ENCODE measurements at regions not wholly inside any gene's neighbourhood (a gene's known extent, or its start where the extent isn't known, plus 50 kb on each side); places are given as distances from the start of the nearest gene placed in this dataset.

GRCh38 chr5:133705331-133705730, 93.0 kb upstream of the FSTL4 start:
- H4K91ac ChIP-seq (ENCODE audit: insufficient read length, low read depth, low read length), result no peak overlapping the region
- no peak overlapping the region for H2BK15ac ChIP-seq (ENCODE audit: low read depth, low read length)
- no peak overlapping the region for H2BK5ac ChIP-seq (ENCODE audit: insufficient read length, low read length)
- no peak overlapping the region for H3K23ac ChIP-seq (ENCODE audit: insufficient read length, low read depth, low read length)
- no peak overlapping the region for H2BK12ac ChIP-seq (ENCODE audit: insufficient read length, low read depth, low read length)
- Mint-ChIP-seq H3K27ac (no peak overlapping the region), H3K4me1 (no peaks in the 10 kb centered on the region), H3K36me3 (ENCODE audit: insufficient read depth in 1 of 3, low read depth in 3 of 3) (no peaks in the 10 kb centered on the region), H3K9me3 (no peaks in the 10 kb centered on the region; a peak in 1 of 5 replicates), H3K27me3 (ENCODE audit: low read depth) (peaks cover 2% of the 10 kb centered on the region; the same call in 1 of the 2 replicates), H3K4me3 (no peak overlapping the region)
- DNase-seq, result no peak
- H3K56ac ChIP-seq (ENCODE audit: insufficient read length, low read depth, low read length), result no peak overlapping the region
- H3K79me1 ChIP-seq (ENCODE audit: insufficient read depth, low read depth, low read length, poor library complexity, severe bottlenecking), result no peaks in the 10 kb centered on the region
- TF ChIP-seq, protein P1, sequence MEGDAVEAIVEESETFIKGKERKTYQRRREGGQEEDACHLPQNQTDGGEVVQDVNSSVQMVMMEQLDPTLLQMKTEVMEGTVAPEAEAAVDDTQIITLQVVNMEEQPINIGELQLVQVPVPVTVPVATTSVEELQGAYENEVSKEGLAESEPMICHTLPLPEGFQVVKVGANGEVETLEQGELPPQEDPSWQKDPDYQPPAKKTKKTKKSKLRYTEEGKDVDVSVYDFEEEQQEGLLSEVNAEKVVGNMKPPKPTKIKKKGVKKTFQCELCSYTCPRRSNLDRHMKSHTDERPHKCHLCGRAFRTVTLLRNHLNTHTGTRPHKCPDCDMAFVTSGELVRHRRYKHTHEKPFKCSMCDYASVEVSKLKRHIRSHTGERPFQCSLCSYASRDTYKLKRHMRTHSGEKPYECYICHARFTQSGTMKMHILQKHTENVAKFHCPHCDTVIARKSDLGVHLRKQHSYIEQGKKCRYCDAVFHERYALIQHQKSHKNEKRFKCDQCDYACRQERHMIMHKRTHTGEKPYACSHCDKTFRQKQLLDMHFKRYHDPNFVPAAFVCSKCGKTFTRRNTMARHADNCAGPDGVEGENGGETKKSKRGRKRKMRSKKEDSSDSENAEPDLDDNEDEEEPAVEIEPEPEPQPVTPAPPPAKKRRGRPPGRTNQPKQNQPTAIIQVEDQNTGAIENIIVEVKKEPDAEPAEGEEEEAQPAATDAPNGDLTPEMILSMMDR (conservative IDR thresholded peaks at IDR 0.05), result no peak
- no peak overlapping the region for H4K5ac ChIP-seq (ENCODE audit: insufficient read length, low read depth, low read length)
- H3K23me2 ChIP-seq (ENCODE audit: insufficient read length, low read depth, low read length, poor library complexity, severe bottlenecking), result no peaks in the 10 kb centered on the region
- H3K9me3 ChIP-seq (ENCODE audit: control insufficient read depth, low read depth, low read length), result no peaks in the 10 kb centered on the region
- no peak overlapping the region for H3K4ac ChIP-seq (ENCODE audit: low read depth, low read length)
- no peak overlapping the region for H3K9ac ChIP-seq (ENCODE audit: extremely low read depth, insufficient read length, low read length)
- H2BK20ac ChIP-seq (ENCODE audit: low read depth, low read length, poor library complexity, severe bottlenecking), result no peak overlapping the region
- no peak overlapping the region for H2BK120ac ChIP-seq (ENCODE audit: low read depth, low read length, poor library complexity, severe bottlenecking)
- no peak overlapping the region for H3K27ac ChIP-seq (ENCODE audit: insufficient read length, low read depth, low read length)
- H3K79me2 ChIP-seq (ENCODE audit: insufficient read depth, low read length), result no peaks in the 10 kb centered on the region
- H3K4me1 ChIP-seq (ENCODE audit: insufficient read depth, low read length), result no peaks in the 10 kb centered on the region
- no peak overlapping the region for H3K14ac ChIP-seq (ENCODE audit: insufficient read depth, low read length)
- H2AK5ac ChIP-seq (ENCODE audit: insufficient read length, low read length), result no peak overlapping the region
- H3K27me3 ChIP-seq (ENCODE audit: insufficient read depth, low read length), result no peaks in the 10 kb centered on the region
- no peak overlapping the region for H4K8ac ChIP-seq (replicated peaks; ENCODE audit: insufficient read length, low read depth, low read length)
- WGBS (ENCODE audit: extremely low coverage, insufficient read length, low lambda C conversion rate), result no CpG with 5 or more reads among the region's 3 CpGs
- no peak overlapping the region for H3K18ac ChIP-seq (ENCODE audit: insufficient read length, low read depth, low read length)
- no peak overlapping the region for H3K4me2 ChIP-seq (ENCODE audit: insufficient read depth, insufficient read length, low read length)
- H4K20me1 ChIP-seq (ENCODE audit: control insufficient read depth, insufficient read depth, insufficient read length), result no peaks in the 10 kb centered on the region
- H2AFZ ChIP-seq (ENCODE audit: low read length), result no peak overlapping the region
- H3T11ph ChIP-seq (ENCODE audit: low read length), result no peak overlapping the region
